ENCODE measurements at regions not wholly inside any gene's neighbourhood (a gene's known extent, or its start where the extent isn't known, plus 50 kb on each side); places are given as distances from the start of the nearest gene placed in this dataset.
A peak's percentile ranks its signal among the peaks of the same experiment; 100 is the strongest.

DNA sequence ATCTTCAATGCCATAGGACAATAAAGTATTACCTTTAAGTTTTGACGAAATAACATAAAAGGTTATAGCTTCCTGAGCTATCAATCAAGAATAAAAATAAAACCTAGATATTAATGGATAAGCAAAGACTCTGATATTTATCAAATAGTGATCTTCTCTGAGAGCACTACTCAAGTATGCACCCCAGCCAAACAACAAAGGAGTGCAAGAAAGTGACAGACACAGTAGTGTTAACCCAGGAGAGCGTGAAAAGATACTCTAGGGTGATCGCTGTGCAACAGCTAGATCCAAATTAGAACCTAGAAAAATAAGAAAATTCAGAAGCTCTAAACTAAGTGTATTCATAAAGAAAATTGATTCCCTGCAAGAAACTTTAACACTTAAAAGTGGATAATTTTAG is 83.5 kb upstream of the CDYL start:
- TF ChIP-seq, protein P1, sequence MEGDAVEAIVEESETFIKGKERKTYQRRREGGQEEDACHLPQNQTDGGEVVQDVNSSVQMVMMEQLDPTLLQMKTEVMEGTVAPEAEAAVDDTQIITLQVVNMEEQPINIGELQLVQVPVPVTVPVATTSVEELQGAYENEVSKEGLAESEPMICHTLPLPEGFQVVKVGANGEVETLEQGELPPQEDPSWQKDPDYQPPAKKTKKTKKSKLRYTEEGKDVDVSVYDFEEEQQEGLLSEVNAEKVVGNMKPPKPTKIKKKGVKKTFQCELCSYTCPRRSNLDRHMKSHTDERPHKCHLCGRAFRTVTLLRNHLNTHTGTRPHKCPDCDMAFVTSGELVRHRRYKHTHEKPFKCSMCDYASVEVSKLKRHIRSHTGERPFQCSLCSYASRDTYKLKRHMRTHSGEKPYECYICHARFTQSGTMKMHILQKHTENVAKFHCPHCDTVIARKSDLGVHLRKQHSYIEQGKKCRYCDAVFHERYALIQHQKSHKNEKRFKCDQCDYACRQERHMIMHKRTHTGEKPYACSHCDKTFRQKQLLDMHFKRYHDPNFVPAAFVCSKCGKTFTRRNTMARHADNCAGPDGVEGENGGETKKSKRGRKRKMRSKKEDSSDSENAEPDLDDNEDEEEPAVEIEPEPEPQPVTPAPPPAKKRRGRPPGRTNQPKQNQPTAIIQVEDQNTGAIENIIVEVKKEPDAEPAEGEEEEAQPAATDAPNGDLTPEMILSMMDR (IDR thresholded peaks at IDR 0.05; ENCODE audit: low read depth, low read length) = no peak
- no peak for DNase-seq (ENCODE audit: low read depth in 2 of 2)
- no peak overlapping the region for H3K4me3 ChIP-seq (replicated peaks in 1 of 2; ENCODE audit: low read depth in 2 of 2, low read length in 2 of 2)

DNA sequence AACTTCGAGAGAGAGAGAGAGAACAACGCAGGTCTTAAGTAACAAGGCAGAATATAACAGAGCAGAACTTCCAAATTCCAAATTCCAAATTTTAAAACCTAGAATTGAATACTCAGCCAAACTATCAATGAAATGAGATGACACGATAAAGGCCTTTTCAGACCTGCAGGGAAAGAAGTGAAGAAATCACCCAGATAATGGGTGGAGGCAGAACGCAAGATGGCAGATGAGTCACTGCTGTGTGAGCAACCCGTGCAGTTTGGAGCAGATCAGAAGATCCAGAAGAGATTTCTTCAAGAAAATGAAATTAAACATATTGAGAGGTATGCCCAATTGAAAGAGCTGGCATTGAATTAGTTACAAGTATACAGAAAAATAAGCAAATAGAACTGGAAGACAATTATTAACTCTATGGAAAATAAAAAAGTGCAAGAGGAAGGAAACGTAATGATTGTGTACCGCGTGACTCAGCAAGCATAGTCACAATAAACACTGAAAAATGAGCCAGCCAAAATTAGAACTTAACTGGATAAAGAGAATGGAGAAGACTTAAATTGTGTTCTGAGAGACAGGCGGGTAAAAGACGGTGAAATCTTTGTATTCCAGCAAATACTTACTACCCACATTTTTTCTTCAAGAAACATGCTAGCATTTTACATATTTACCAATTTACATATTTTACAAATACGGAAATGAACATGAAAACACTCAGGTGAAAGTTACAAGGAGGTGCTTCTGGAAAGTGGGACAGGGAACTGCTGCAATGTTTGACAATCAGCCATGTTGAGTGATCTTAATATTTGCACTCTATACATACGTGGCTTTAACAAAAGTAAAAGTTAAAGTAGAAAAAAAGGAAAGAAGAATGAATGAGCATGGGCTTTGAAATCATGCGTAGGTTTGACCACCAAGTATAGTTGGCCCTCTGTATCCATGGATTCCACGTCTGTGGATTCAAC is 87.9 kb upstream of the CDYL start:
- DNase-seq (ENCODE audit: low read depth in 2 of 2) = peak; percentile 71 to 89
- TF ChIP-seq, protein P1 (IDR thresholded peaks at IDR 0.05; ENCODE audit: low read depth, low read length) = no peak
- peak overlapping the region in 1 of 2 donors; percentile 27 for H3K4me3 ChIP-seq (replicated peaks in 1 of 2; ENCODE audit: low read depth in 2 of 2, low read length in 2 of 2)

DNA sequence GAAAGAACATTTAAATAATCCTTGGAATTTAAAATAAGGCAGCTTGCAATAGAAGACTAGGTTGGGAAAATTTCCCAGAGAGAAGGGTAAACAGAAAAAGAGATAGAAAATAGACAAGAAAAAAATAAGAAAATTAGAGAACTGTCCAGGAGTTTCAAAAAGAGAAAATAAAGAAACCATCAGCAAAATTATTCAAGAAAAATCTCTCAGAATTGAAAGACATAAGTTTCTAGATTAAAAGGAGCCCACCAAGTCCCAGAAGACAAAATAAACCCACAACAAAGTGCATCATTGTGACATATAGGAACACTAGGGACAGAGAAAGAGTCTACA is 88.6 kb upstream of the CDYL start:
- no peak for DNase-seq (ENCODE audit: low read depth in 2 of 2)
- H3K4me3 ChIP-seq (replicated peaks in 1 of 2; ENCODE audit: low read depth in 2 of 2, low read length in 2 of 2) = no peak overlapping the region
- TF ChIP-seq, protein P1 (IDR thresholded peaks at IDR 0.05; ENCODE audit: low read depth, low read length) = no peak

DNA sequence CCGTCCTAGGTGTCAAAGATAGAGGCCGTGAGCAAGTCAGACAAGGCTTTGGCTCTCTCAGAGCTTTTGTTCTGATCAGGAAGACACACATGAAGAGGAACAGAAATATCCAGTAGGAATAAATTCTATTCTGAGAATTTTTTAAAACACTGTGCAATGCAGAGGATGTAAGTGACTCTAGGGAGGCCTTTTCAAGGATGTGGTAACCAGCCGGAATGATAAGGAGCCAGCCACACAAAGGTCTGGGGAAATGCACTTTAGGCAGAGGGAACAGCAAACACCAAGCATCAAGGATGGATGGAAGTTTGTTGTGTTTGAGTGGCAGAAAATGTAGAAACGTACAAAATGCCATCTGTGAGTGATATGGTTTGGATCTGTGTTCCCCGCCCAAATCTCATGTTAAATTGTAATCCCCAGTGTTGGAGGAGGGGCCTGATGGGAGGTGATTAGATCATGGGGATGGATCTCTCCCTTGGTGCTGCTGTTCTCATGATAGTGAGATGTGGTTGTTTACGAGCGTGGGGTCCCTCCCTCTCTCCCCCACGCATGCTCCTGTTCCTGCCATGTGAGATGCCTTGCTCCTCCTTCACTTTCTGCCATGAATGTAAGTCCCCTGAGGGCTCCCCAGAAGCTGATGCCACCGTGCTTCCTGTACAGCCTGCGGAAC is 93.6 kb upstream of the CDYL start:
- peak; percentile 11 to 65 for DNase-seq (ENCODE audit: low read depth in 2 of 2)
- H3K4me3 ChIP-seq (replicated peaks in 1 of 2; ENCODE audit: low read depth in 2 of 2, low read length in 2 of 2) = no peak overlapping the region
- TF ChIP-seq, protein P1 (IDR thresholded peaks at IDR 0.05; ENCODE audit: low read depth, low read length) = no peak

DNA sequence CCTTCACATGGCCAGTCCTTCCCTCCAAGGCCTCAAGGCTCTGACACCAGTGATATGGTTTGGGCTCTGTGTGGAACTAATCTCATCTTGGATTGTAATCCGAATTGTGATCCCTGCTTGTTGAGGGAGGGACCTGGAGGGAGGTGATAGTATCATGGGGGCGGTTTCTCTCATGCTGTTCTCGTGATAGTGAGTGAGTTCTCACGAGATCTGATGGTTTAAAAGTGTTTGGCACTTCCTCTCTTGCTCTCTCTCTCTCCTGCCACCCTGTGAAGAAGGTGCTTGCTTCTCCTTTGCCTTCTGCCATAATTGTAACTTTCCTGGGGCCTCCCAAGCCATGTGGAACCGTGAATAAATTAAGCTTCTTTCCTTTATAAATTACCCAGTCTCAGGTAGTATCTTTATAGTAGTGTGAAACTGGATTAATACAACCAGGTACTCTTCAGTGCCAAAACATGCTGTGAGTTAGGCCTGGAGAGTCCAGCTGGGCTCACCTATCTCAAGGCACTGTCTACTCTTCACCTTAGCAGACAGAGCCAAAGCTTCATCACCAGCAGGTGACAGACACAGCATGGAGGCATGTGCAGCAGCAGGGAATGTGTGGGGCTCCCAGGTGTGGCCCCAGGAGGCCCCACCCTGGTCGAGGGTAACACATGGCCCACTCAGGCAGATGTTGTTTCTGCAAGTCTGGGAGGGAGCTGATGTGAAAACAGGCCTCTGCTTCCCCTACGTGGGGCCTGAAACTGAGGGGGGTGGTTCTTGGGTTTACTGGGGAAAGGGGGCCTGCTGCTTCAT is 97.5 kb upstream of the CDYL start:
- DNase-seq (ENCODE audit: low read depth in 2 of 2) = no peak

DNA sequence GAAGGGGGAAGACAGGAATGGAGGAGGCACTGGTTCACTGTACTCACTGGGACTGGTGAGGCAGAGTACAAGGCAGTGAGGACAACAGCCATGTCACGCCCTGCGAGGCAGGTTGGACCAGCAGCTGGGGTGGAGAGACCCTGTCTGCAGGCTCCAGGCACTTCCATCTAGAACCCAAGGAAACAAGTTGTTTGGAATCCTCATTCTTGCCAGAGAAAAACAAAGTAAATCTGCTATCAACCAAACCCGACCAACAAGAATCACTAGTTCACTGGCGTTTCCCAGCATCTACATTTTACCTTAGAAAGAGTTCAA is 98.5 kb upstream of the CDYL start:
- no peak overlapping the region for H3K4me3 ChIP-seq (replicated peaks in 1 of 2; ENCODE audit: low read depth in 2 of 2, low read length in 2 of 2)
- TF ChIP-seq, protein P1 (IDR thresholded peaks at IDR 0.05; ENCODE audit: low read depth, low read length) = no peak
- DNase-seq (ENCODE audit: low read depth in 2 of 2) = no peak

More for the DNA sequence above, 97.5 kb upstream of the CDYL start:
- no peak overlapping the region for H3K4me3 ChIP-seq (replicated peaks in 1 of 2; ENCODE audit: low read depth in 2 of 2, low read length in 2 of 2)
- TF ChIP-seq, protein P1 (IDR thresholded peaks at IDR 0.05; ENCODE audit: low read depth, low read length) = no peak
